ENCODE measurements at regions not wholly inside any gene's neighbourhood (a gene's known extent, or its start where the extent isn't known, plus 50 kb on each side); places are given as distances from the start of the nearest gene placed in this dataset.

DNA sequence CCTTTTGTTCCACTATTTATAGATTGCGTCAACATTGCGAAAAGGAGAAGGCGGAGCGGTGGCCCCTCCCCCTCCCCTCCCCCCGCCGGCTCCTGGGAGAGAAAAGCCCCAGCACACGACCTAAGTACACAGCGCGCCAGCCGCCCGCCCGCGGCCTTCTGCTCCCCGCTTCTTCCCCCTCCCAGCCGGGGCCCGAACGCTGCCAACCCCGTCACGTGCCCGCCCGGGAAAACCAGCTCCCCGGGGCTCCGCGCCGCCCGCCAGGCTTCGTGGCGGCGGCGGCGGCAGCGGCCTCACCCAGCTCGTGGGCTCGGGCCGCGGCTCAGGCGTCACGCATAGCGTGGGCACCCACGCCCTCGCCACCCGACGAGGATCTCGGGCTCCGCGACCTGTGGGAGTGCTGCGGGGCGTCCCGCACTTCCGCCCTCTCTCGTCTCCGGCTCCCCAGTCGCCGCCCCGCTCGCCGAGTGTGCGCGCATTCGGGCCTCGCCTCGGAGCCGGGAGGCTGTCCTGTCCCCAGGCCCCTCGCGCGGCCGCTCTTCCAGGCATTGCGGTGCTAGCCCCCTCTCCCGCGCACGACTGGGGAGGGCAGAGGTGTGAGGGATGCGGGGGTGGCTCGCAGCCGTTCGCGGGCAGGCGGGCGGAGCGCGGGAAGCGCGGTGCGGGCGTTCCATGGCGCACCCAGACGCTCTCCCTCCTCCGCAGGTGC lies 110.5 kb downstream of the KCNRG start:
- Histone ChIP-seq H3K9ac (ENCODE audit: low read depth, low read length) (peak overlapping the region; percentile 54; the same call in 1 of the 2 replicates), H3K9me3 (ENCODE audit: insufficient read depth, low read depth, low read length) (peaks cover 7% of the 10 kb centered on the region; the same call in 1 of the 2 replicates), H3K27ac (ENCODE audit: low read length) (no peak overlapping the region), H3K36me3 (ENCODE audit: insufficient read depth, low read depth, low read length) (no peaks in the 10 kb centered on the region), H3K4me1 (ENCODE audit: insufficient read depth, low read length) (peaks cover 24% of the 10 kb centered on the region; the same call in 1 of the 2 replicates), H3K27me3 (ENCODE audit: insufficient read depth, low read length) (peaks cover 93% of the 10 kb centered on the region), H3K4me3 (ENCODE audit: low read length) (peak overlapping the region; percentile 80)

DNA sequence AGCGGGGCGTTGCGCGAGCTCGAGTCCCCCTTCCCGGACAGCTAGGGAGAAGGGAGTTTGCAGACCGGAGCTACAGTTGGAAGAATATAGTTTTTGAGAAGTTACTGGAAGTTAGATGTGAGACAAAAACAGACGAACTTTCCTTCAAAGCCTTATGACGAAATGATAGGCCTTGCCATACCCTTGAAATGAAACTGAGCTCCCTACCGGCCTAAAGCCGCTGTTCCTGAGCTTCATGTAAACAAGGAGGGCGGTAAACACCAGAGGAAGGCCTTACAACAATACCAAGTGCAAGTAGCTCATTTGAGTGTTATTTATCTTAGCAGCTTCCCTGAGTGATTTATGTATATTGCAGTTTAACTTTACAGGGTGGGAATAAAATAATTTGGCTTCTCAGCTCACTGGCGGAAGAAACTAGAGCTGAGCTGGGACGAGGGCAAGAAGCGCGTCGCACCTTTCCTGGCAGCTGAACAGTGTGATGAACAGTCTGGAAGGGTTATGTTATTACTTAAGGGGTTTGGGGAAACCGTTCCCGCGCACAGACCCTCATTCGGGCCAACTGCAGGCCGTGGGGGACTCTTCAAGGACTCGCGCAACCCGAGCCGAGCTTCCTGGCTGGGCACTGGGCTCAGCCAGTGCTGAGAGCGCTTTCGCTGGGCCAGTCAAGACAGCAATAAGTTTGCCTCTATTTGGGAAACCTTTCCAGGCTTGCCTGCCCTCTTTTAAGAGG lies 111.2 kb downstream of the KCNRG start:
- Histone ChIP-seq H3K9me3 (ENCODE audit: insufficient read depth, low read depth, low read length) (peaks cover 7% of the 10 kb centered on the region; the same call in 1 of the 2 replicates), H3K4me3 (ENCODE audit: low read length) (peak overlapping the region; percentile 80), H3K27ac (ENCODE audit: low read length) (no peak overlapping the region), H3K36me3 (ENCODE audit: insufficient read depth, low read depth, low read length) (no peaks in the 10 kb centered on the region), H3K9ac (ENCODE audit: low read depth, low read length) (no peak overlapping the region), H3K4me1 (ENCODE audit: insufficient read depth, low read length) (peaks cover 31% of the 10 kb centered on the region), H3K27me3 (ENCODE audit: insufficient read depth, low read length) (peaks cover 93% of the 10 kb centered on the region)

DNA sequence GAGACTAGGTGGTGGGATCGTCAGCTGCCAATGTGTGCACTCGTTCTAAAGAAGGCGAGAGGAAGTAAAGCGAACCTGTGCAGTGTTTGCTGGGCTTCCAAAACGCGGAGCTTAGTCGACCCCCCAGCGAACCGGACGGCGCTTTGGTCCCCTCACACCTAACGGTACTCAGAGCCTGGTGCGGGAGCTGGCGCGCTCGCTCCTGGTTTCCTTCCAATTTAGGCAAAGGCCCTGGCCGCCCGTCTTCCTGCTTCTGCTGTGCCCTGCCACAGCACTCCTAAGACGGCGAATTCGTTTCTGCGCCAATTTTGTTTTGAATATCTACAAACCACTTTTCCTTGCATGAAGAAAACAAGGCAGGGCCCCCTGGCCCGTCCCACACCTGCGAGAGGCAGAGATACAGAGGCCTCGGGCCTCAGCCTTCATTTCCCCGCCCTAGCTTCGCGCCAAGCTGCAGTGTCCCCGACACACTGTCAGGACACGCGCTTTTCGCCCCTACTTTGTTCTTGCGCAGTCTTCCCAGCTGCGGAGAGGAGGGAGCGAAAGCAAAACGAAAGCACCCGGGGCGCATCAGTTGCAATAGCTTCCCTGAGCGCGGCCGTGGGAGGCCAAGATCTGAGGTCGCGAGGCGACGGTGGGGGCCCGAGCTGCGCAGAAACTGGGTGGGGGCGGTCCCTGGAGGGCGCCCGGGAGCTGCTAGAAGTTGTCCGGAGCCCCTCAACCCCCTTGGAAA lies 111.9 kb downstream of the KCNRG start:
- peaks cover 93% of the 10 kb centered on the region for H3K27me3 ChIP-seq (ENCODE audit: insufficient read depth, low read length)
- no peaks in the 10 kb centered on the region for H3K36me3 ChIP-seq (ENCODE audit: insufficient read depth, low read depth, low read length)
- H3K9ac ChIP-seq (ENCODE audit: low read depth, low read length) = no peak overlapping the region
- H3K4me1 ChIP-seq (ENCODE audit: insufficient read depth, low read length) = peaks cover 27% of the 10 kb centered on the region
- peaks cover 7% of the 10 kb centered on the region; the same call in 1 of the 2 replicates for H3K9me3 ChIP-seq (ENCODE audit: insufficient read depth, low read depth, low read length)
- peak overlapping the region; percentile 80; the same call in 1 of the 2 replicates for H3K4me3 ChIP-seq (ENCODE audit: low read length)
- no peak overlapping the region for H3K27ac ChIP-seq (ENCODE audit: low read length)

DNA sequence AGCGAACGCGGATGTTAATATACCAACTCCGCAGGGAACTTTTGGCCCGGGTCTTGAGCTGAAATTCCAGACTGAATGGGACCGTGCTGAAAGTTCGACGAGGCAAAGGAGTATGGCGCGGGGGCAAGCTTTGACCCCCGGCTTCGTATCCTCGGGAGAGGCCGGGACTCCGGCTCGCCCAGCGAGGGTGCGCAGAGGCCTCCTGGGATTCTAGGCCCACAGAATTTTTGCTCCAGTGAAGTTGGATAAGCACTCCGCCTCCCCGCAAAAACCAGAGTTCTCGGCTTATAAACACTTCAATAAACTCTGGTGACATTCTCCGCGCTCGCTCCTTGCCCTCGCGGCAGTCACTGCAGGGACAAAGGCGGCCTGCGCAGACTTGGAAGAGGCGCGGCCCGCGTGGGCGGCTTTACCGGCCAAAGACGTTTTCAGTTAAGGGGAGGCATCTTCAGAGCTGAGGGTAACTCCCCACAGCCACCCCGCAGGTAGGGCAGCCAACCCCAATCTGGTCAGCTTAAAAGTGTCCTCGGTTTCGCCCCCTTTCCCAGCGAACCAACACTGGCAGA lies 112.6 kb downstream of the KCNRG start:
- peaks cover 93% of the 10 kb centered on the region for H3K27me3 ChIP-seq (ENCODE audit: insufficient read depth, low read length)
- peak overlapping the region; percentile 80 for H3K4me3 ChIP-seq (ENCODE audit: low read length)
- H3K9ac ChIP-seq (ENCODE audit: low read depth, low read length) = no peak overlapping the region; the same call in 1 of the 2 replicates
- no peaks in the 10 kb centered on the region for H3K36me3 ChIP-seq (ENCODE audit: insufficient read depth, low read depth, low read length)
- no peak overlapping the region for H3K27ac ChIP-seq (ENCODE audit: low read length)
- peaks cover 28% of the 10 kb centered on the region for H3K4me1 ChIP-seq (ENCODE audit: insufficient read depth, low read length)
- peaks cover 9% of the 10 kb centered on the region; the same call in 1 of the 2 replicates for H3K9me3 ChIP-seq (ENCODE audit: insufficient read depth, low read depth, low read length)

DNA sequence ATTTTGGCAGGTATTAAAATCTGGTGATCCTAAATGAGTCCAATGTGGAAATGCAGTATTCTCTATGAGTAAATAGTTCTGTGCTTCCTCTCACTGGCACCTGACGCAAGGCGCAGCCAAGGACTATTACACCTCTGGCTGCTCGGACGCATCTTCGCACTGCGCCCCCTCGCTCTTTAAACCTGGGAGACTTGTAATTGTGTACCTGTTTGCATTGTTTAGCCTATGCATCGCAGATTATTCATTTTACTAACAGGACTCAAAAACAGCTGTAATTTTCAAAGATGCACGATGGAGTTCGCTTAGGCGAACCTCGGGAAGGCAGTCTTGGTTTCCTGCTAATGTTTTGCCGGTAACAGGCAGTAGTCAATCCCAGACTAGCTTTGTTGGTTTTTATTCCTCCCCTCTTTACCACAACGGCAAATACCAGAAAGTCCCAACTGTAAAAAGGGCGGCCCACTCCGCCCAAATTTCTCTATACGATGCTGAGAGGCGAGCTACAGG lies 113.2 kb downstream of the KCNRG start:
- peak overlapping the region; percentile 80 for H3K4me3 ChIP-seq (ENCODE audit: low read length)
- peaks cover 93% of the 10 kb centered on the region for H3K27me3 ChIP-seq (ENCODE audit: insufficient read depth, low read length)
- H3K9me3 ChIP-seq (ENCODE audit: insufficient read depth, low read depth, low read length) = peaks cover 10% of the 10 kb centered on the region; the same call in 1 of the 2 replicates
- H3K27ac ChIP-seq (ENCODE audit: low read length) = no peak overlapping the region
- no peak overlapping the region for H3K9ac ChIP-seq (ENCODE audit: low read depth, low read length)
- H3K36me3 ChIP-seq (ENCODE audit: insufficient read depth, low read depth, low read length) = no peaks in the 10 kb centered on the region
- peaks cover 23% of the 10 kb centered on the region for H3K4me1 ChIP-seq (ENCODE audit: insufficient read depth, low read length)

DNA sequence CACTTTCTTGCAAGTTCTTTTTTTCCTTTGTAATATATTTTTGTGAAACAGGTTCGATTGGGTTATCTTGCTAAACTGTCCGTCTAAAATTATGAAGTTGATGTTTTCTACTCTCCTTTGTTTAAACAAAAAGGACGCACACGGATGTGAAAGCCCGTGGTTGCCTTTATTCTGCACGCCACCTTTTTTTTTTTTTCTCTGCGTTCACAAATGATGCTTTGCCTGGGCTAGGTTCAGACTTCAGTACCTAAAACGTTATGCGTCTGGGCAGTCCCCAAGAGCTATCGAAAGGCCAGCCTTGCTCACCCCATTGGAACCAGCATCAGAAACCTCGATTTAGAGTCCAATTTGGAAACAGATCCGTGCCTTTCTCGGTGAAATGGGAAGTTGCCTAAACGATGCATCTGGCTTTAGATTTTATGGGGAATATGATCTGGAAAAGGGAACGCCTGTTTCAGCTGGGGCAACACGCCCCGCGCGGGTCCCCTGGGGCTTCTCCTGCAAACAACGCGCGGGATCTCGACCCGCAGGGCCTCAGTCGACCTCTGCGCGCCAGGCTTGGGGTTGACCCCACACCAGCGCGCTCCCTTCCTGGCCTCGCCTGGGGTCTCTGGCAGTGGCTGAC lies 113.9 kb downstream of the KCNRG start:
- no peak overlapping the region for H3K27ac ChIP-seq (ENCODE audit: low read length)
- peaks cover 95% of the 10 kb centered on the region for H3K27me3 ChIP-seq (ENCODE audit: insufficient read depth, low read length)
- no peaks in the 10 kb centered on the region for H3K36me3 ChIP-seq (ENCODE audit: insufficient read depth, low read depth, low read length)
- peak overlapping the region; percentile 62 for H3K4me3 ChIP-seq (ENCODE audit: low read length)
- no peak overlapping the region for H3K9ac ChIP-seq (ENCODE audit: low read depth, low read length)
- H3K9me3 ChIP-seq (ENCODE audit: insufficient read depth, low read depth, low read length) = peaks cover 10% of the 10 kb centered on the region; the same call in 1 of the 2 replicates
- peaks cover 23% of the 10 kb centered on the region for H3K4me1 ChIP-seq (ENCODE audit: insufficient read depth, low read length)

DNA sequence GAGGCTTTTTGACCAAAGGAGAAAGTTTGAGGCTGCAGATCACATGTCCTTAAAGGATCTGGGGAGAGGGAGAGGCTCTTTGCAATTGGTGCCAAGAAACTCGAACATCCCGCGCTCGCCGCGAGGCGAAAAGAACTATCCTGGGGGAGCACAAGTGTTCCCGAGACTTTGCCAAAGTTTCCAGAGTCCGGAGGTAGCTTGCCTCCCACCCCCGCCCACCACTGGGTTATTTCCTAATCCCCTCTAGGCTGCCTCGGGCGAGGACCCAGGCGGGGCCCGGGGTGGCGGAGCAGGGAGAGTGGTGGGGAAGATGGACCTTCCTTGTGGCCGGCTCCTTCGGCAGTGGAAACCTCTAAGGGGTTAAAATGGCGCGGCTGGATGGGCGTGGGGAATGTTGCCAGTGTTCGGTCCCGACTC lies 114.5 kb downstream of the KCNRG start:
- Histone ChIP-seq H3K27ac (ENCODE audit: low read length) (no peak overlapping the region), H3K9me3 (ENCODE audit: insufficient read depth, low read depth, low read length) (peaks cover 10% of the 10 kb centered on the region; the same call in 1 of the 2 replicates), H3K4me1 (ENCODE audit: insufficient read depth, low read length) (peaks cover 23% of the 10 kb centered on the region), H3K27me3 (ENCODE audit: insufficient read depth, low read length) (peaks cover 99% of the 10 kb centered on the region), H3K36me3 (ENCODE audit: insufficient read depth, low read depth, low read length) (no peaks in the 10 kb centered on the region), H3K4me3 (ENCODE audit: low read length) (peak overlapping the region; percentile 62), H3K9ac (ENCODE audit: low read depth, low read length) (no peak overlapping the region)

DNA sequence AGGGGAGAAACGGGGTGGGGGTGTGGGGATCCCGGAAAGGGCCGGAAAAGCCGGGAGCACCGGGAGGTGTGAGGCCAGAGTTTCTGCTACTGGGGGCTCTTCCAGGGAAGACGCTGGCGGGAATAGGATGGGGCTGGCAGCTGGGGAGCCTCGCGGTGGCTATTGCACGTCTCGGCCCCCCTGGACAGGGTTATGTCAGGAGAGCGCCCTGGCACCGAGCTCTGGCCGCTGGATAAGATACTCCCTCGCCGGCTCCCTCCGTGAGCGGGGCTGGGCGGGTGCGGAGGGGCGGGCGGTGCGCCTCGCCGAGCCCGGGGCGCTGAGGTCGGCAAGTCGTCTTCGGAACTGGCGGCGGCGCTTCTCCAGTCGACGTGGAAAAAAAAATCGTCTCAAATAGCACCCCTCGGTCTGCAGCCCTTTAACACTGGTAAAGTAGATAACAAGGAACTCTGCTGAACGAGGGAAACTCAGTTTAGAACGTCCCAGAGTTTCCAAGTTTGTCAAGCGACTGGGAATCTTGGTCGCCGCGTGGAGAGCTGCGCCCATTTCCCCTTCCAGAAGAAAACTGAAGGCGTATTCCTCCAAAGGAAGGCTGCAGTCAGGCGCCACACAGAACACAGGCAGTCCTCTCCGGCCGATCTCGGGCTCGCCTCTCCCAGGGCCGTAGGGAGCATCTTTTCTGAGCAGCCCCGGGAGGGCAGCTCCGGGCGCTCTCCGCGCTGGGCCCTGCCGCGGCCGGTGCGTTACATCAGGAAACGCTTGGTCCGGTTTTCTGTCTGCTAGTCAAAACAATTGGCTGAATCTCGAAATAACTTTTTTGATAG lies 115.1 kb downstream of the KCNRG start:
- peaks cover 99% of the 10 kb centered on the region for H3K27me3 ChIP-seq (ENCODE audit: insufficient read depth, low read length)
- no peaks in the 10 kb centered on the region for H3K36me3 ChIP-seq (ENCODE audit: insufficient read depth, low read depth, low read length)
- H3K9me3 ChIP-seq (ENCODE audit: insufficient read depth, low read depth, low read length) = peaks cover 10% of the 10 kb centered on the region; the same call in 1 of the 2 replicates
- H3K4me3 ChIP-seq (ENCODE audit: low read length) = peak overlapping the region; percentile 62
- H3K27ac ChIP-seq (ENCODE audit: low read length) = no peak overlapping the region
- no peak overlapping the region for H3K9ac ChIP-seq (ENCODE audit: low read depth, low read length)
- peaks cover 23% of the 10 kb centered on the region for H3K4me1 ChIP-seq (ENCODE audit: insufficient read depth, low read length)

DNA sequence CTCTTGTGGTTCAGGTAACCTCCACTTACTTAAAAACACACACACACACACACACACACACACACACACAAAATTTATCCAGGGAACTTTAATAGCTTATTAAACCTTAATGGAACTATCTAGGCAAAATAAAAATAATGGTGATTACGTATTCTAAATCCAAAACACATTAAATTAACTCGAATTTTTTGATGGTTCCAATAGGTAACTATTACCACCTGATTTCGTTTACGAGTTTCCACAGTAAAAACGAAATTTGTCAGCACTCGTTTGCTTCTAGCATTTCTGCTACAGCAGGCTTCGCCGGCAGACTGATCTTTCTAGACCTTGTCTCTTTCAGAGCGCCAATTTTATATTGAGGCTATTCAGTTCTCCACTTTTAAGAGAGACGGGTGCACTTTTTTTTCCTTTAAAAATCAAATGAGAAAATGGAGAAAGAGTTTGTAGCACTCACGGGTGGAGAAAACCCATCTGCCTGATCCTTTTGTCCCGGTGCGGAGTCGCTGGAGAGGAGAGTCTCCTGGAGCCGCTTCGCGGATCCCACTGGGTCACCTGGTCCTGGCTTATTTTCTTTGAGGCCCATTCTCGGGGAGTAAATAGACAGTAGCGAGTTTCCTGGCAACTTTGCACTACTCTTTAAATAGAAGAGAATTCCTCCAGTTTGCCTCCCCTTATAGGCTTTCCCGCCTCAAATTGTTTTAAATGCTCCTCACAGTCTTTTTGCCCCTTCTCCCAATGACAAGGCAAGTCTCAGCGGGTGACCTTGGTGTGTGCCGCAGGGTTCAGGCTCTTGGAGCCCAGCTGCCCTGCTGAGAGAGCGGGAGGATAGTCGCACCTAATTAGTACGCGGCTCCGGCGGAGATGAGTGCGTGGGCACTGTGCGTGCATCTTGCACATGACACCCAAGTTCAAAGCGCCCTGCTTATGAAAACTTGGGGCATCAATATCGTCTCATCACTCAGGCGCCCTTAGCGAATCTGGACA lies 117.0 kb downstream of the KCNRG start:
- H3K4me3 ChIP-seq (ENCODE audit: low read length) = peak overlapping the region; percentile 50
- H3K27me3 ChIP-seq (ENCODE audit: insufficient read depth, low read length) = peaks cover 96% of the 10 kb centered on the region
- no peak overlapping the region for H3K27ac ChIP-seq (ENCODE audit: low read length)
- no peak overlapping the region for H3K9ac ChIP-seq (ENCODE audit: low read depth, low read length)
- H3K36me3 ChIP-seq (ENCODE audit: insufficient read depth, low read depth, low read length) = no peaks in the 10 kb centered on the region
- peaks cover 23% of the 10 kb centered on the region for H3K4me1 ChIP-seq (ENCODE audit: insufficient read depth, low read length)
- peaks cover 10% of the 10 kb centered on the region; the same call in 1 of the 2 replicates for H3K9me3 ChIP-seq (ENCODE audit: insufficient read depth, low read depth, low read length)

Data from iPS-20b (cell line).